HG02840 (cell line): ENCODE measurements at regions not wholly inside any gene's neighbourhood (a gene's known extent, or its start where the extent isn't known, plus 50 kb on each side); places are given as distances from the start of the nearest gene placed in this dataset.
"Not testable (repeated sequence)": the region's sequence is repeated elsewhere in the genome, so short reads cannot be mapped to it uniquely, and the experiment has no call there.

ENCODE experiments used
- ATAC-seq: cut with Tn5 transposase; IDR thresholded peaks from one replicate; pipeline ENCODE4 v1.9.1; 2021; ENCODE audit warnings: mild to moderate bottlenecking, moderate library complexity, moderate number of reproducible peaks; ENCODE audit not compliant: unreplicated experiment, low FRiP score

DNA sequence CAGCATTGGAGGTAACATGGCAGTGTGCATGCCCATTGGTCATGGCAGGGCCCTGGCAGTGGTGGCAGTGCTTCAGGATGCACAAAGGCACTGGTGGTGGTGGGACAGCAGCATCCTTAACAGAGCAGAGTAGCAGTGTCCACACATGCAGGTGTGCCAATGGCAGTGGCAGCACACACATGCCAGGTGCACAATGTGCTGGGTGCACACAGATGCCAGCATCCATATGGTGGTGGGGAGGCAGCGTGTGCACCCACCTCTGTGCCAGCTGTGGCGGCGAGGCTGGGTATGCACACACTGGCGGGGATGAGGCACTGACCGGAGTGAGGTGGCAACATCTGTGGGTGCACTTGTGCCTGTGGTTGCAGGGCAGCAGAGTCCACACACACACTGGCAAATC lies 150.6 kb downstream of the SI start:
- ATAC-seq, result no peak

DNA sequence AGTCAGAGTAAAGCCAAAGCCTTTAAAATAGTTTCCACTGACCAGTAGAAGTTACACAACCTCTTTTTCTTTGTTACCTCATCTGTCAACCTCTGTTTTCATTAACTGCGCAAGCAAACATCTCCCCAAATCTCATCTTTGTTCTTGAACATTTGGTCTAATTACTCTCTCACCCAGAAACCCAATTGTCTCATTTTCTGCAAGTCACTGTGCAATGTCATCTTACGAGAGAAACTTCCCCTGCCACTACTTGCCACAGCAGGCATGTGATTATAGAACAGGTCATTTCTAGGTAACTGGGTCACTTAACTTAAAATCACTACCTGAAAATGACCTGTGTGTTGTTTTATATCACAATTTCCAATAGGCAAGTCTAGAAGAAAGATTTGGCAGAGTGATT lies 159.4 kb downstream of the SI start:
- no peak for ATAC-seq

DNA sequence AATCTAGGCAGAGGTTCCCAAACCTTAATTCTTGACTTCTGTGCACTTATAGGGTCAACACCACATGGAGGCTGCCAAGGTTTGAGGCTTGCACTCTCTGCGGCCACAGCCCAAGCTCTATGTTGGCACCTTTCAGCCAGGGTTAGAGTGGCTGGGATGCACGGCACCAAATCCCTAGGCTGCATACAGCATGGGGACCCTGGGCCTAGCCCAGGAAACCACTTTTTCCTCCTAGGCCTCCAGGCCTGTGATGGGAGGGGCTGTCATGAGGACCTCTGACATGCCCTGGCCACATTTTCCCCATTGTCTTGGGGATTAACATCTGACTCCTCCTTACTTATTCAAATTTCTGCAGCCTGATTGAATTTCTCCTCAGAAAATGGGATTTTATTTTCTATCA lies 165.4 kb downstream of the SI start:
- ATAC-seq, result no peak

DNA sequence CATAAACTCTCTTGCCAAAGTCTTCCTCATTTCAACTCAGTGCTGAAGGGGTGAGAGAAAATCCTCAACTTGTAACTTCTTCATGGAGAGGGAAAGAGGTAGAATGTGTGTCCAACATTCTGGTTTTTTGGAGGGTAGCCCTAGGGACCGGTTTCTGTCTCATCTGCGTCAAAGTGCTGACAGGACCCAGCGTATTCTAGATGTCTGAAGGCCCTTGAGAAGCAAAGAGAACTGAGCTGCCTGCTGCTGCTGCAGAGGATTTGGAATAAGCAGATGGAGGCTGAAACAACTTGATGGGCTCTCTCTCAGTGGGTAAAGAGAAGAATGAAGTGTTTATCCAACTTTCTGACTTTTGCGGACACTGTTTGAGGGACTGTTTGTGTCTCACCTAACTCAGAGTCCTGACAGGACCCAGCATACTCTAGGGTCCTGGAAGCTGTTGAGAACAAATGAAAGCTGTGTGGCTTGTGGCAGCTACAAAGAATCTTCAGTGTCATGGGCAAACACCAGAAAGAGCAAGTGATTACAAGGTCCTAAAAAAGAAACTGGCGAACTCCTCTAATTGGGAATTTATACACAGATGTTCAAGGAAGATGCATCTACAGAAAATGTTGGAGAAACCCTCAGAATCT lies 174.4 kb downstream of the SI start:
- ATAC-seq, result no peak

DNA sequence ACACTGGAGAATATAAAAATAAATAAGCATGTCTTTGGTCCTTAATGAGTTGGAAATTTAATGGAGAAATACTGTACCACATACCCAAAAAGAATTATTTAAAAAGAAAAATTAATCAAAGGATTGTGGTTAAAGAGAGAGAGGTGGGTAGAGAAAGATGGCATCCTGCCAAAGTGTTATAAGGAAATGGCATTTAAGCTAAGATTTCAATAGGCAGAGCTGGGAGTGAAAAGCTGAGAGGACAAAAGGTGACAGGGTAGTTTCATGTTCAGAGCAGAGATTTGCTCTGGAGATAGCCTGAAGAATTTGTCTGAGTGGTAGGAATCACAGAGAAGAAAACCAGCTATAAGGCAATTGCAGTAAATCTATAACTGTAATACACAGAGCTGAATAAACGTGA lies 181.0 kb downstream of the SI start:
- no peak for ATAC-seq

DNA sequence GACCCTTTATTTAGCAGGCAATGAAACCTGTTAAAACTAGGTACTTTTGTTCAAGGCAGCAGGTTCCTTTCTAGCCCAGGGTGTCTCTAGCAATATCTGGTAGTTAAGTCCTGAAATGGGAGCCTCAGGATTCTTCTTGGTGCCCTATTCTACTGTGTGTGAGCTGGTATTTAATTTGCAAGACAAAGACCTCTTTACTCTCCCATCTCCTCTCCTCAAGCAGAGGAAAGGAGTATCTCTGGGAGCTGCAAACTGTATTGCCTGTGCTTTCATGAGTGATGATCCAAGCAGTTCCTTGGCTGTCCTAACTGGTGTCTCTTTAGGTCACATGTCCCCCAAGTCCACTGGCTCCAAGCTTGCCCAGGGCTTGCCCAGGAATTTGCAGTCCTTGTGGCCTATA lies 188.2 kb downstream of the SI start:
- ATAC-seq, result no peak

DNA sequence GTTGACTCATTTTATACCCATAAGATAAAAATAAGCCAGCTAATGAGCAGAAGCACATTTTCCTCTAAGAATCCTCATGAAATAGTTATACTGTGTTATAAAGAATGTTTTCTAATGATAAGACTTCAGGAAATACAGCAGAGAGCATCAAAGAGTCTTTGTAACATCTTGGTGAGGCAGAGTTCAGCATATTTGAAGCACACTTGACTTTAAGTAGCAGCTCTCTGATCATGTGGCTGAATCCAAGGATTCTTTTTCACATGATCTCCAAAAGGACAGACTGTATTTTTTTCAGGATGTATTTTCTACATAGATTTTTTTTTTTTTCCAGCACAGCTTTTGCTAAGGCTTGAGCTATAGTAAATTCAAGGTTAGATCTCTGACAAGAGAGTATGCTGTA lies 195.1 kb downstream of the SI start:
- no peak for ATAC-seq

DNA sequence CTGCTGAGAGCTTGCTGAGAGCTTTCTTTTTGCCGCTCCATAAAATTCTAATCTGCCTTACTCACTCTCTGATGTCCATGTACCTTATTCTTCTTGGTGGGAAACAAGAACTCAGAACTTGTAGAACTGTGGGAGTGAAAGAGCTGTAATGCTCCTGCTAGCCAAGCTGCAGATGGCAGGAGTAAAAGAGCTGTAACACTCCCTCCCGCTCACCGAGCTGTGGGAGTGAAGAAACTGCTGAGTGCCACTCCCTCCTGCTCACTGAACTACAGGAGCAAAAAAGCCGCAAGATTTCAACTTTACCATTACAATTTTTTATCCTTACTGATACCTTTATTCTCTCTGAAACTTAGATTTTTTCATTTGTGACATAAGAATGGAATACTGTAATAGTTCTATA lies 199.1 kb downstream of the SI start:
- ATAC-seq, result no peak

DNA sequence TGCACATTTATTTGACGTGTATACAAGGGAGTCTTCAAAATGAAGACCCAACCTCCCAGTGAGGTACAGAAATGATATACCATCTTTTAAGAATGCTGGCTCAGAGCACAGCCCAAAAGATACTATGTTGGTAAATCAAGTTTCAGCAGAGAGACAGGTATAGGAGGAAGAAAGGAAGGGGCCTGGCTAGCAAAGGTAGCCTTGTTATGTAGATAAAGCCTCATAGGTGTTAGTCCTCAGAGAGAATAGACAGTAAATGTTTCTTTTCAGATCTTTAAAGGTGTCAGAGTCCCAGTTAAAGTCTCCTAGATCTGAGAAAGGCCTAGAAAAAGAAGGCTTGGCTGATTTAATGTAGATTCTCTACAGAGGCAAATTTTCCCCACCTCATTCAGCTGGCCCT lies 213.8 kb downstream of the SI start:
- no peak for ATAC-seq

DNA sequence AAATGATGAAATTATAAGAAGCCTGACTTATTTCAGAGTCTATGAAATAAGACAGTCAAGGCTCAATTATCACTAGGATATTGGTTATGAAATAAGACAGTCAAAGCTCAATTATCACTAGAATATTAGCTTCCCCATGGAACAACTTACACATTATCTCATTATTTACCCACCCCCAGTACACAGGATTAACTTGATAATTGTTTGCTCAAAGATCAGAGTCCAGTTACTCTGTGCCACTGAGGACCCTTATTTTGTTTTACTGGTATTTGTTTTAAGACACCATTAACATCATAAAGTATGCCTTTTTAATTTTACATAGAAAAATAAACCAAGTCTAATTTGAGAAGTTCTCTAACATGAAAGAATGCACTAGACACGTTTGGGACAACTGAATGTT lies 225.4 kb downstream of the SI start:
- no peak for ATAC-seq

DNA sequence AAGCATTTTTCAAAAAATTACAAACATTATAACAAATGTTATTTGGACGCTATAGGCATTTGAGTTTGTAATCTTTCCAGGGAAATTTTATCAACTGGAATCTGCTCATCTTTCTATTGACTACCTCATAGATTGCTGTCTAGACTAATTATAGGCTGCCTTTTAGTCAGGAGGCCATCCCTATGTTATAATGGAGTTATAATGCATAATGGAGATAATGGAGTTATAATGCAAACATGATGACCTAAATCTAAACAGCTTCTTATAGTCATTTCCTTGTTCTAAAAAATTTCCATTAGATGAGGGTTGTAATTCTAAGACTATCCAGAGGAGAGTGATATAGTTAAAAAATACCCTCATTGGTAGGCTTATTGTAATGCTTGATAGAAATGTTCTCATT lies 226.4 kb downstream of the SI start:
- ATAC-seq, result no peak

DNA sequence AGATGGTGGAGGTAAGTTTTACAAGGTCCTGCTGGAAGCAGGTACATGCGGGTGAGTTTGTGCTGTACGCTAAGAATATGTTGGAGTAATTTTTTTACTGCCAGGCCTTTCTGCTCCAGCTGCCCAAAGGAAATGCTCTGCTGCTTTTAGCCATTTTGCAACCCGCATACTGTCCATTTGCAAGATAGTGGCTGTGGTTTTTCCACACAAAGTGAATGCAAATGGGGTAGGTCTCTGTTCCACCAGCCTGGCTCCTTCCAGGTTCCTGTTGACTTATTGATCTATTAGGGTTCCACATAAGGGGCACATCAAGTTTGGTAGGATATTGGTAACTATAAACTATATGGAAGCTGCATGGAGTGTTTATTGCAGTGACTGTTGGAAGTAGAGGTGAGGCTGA lies 227.1 kb downstream of the SI start:
- no peak for ATAC-seq

DNA sequence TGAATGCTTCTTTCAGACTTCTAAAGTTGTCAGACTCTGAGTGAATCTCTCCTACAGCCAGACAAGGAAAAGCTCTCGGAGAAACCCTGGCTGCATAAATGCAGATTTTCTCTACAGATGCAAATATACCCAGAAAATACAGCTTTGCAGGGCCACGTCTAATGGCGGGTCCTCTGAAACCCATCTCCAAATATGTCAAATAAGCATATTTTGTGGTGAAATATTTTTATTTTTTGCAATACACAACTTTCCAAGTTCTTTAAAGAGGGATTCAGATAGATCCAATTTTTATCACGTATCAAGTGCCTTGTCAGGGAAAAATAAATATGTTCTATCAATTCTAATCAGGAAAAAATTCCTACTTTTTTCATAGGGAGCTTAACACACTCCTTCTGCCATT lies 229.4 kb downstream of the SI start:
- no peak for ATAC-seq

DNA sequence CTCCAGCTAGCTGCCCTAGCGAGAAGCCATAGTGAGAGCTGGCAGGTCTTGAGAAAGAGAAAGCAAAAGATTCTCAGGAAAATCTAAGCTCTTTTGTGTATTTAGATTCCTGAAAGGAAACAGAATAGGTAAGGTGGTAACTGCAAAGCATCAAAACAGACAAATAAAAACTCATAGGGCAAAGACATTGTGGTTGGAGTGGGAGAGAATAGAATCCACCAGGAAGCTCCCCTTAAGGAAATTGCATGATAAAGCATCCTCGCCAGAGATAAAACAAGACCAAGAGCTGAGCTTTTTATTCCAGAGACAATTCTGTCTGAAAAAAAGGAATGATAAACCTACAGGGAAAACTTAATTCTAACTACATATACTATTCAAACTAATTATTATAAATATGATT lies 232.6 kb downstream of the SI start:
- no peak for ATAC-seq

DNA sequence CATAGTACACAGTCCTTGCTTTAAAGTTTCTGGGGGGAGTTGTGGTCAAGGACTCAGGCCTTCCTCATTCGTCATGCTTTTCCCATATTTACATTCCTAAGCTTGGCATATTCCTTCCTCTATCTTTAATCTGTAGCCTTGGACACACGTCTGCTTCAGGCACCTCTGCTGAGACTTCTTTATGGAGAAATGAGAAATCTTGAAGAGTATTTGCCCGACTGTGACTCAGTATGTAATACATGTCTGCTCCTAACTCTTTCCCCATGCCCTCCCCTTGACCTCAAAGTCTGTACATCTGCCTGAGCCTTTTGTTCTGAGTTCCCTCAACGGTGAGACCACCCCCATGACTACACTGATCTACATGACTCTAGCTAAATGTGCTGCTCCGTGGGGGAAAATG lies 246.1 kb downstream of the SI start:
- no peak for ATAC-seq

DNA sequence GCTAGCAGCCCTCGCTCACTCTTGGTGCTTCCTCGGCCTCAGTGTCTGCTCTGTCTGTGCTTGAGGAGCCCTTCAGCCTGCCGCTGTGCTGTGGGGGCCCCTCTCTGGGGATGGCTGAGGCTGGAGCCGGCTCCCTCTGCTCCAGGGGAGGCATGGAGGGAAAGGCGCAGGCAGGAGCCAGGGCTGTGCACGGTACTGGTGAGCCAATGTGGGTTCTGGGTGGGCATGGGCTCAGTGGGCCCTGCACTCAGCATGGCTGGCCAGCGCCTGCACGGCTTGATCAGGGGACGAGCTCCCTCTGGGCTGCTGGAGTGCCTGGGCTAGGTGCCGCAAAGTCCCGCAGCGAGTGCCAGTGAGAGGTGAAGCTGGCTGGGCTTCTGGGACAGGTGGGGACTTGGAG lies 260.0 kb downstream of the SI start:
- no peak for ATAC-seq

DNA sequence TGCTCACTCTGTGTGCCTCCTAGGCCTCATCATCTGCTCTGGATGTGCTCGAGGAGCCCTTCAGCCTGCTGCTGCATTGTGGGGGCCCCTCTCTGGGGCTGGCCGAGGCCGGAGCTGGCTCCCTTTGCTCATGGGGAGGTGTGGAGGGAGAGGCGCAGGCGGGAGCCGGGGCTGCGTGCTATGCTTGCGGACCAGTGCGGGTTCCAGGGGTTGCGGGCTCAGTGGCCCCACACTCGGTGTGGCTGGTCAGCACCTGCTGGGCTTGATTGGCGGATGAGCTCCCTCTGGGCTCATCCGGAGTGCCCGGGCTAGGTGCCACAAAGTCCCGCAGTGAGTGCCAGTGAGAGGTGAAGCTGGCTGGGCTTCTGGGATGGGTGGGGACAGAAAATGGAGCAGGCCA lies 264.2 kb downstream of the SI start:
- no peak for ATAC-seq

DNA sequence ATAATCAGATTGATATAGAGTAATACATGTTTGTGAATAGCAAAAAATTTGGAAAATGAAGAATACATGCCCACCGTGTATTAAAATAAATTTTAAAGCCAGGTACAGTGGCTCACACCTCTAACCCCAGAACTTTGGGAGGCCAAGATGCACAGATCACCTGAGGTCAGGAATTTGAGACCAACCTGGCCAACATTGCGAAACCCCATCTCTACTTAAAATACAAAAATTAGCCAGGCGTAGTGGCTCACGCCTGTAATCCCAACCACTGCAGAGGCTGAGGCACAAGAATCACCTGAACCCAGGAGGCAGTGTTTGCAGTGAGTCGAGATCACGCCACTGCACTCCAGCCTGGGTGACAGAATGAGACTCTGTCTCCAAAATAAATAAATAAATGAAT lies 266.3 kb downstream of the SI start:
- no peak for ATAC-seq

DNA sequence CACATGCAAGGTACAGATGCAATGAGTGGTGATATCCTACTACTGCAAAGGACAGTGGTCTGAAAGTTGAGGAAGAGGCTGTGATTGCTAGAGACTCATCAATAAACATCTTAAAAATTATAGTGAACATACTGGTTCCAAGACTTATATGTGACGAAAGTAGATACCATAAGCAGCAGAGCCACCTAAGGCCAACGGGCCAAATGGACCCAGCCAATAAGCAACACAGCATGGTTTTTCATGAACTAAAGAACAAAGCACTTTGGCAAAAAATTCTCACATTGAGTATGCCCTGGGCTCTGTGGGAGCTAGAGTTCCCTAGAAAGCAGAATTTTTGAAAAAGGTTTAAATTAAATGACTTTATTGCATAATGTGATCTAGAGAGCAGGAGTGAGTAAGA lies 272.1 kb downstream of the SI start:
- ATAC-seq, result no peak

DNA sequence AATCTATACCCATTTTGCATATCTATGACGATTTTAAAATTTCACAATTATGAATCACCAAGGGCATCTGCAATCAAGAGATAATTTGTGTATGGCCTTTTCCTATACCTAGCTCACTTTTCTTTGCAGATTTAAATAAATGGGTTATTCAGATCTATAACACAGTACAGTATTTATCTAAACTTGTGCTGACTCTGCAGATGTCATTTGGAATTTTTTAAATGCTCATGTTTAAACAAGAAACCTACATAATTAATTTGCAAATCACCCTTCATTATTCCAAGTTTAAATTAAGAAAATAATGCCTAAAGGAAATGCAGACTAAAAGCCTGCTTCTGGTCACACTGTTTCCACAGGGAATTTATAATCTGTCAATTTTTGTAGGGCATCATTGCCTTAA lies 284.2 kb downstream of the SI start:
- no peak for ATAC-seq

DNA sequence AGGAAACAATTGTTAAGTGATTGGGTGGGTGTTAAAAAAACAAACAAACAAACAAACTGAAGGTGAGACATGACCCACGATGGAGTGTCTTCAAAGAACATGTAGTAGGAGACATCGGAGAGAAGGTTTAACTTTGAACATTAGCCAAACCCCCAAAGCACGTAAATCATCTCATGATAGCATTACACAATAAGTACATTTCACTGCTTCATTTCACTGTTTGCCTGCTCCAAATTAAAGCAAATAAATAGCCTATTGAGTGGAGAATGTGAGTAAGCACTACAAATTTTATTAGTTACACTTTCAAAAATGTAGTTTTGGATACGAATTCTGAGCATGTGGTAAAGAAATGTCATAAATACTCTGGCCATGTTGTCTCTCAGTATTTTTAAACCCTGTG lies 287.0 kb downstream of the SI start:
- ATAC-seq, result no peak

DNA sequence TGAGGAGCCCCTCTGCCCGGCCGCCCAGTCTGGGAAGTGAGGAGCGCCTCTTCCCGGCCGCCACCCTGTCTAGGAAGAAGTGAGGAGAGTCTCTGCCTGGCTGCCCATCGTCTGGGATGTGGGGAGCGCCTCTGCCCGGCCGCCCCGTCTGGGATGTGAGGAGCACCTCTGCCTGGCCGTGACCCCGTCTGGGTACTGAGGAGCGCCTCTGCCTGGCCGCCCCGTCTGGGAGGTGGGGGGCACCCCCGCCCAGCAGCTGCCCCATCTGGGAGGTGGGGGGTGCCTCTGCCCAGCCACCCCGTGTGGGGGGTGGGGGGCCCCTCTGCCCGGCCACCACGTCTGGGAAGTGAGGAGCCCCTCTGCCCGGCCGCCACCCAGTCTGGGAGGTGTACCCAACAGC lies 293.9 kb downstream of the SI start:
- ATAC-seq, result not testable (repeated sequence)

DNA sequence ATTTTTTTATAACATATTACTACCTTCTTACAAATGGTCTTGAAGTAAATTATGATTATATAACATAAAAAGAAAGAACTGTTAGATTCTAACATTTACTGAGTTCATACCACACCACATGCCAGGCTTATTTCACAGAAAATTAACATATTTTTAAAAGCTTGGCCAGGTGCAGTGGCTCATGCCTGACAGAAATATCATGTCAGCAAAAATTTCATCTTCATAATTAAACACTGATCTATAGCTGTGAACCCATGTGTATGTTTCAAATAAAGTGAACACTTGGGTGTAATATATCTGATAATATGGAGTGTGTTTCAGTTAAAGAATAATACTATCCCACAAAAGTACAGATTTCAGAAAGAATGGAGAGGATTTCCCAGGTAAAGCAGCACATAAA lies 296.5 kb downstream of the SI start:
- ATAC-seq, result no peak
